ENCODE measurements at regions not wholly inside any gene's neighbourhood (a gene's known extent, or its start where the extent isn't known, plus 50 kb on each side); places are given as distances from the start of the nearest gene placed in this dataset.

DNA sequence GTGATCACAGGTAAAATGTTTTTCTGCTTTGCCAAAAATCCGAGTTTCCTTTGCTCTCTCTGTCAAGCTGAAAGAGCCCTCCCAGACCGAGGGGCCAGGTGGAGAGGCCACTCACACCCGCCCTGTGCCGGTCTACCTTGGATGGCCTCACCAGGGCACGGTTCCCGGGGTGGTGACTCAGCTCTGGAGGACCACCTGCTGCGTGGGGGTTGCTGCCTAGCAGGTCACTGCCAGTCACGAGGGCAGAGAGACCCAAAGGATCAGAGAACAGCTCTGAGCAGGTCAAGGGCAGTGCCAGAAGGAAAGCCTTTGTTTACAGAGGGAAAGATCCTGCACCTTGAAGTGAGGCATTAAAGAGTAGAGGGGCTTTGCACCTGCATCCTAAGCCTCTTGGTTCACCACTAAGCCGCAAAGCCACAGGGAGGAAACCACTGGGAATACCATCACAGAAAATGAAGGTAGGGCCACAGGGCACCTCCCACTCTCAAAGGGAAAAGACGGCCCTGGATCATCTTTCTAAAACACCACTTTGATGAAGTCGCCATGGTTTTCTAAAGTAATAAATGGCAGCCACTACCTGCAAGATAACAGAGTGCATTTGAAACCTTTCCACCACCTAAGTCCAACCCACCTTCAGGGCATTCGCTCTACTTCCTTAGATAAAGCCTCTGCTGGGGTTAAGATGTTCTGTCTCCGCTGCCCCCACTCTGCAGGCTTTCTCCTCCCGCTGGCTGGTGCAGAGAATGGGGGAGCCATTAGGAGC is 160.3 kb upstream of the KLF14 start:
- Histone ChIP-seq H3K4me3 (ENCODE audit: low read length) (no peak overlapping the region), H3K27me3 (ENCODE audit: insufficient read depth, low read length) (no peaks in the 10 kb centered on the region), H3K4me1 (ENCODE audit: insufficient read depth, low read length) (peaks cover 37% of the 10 kb centered on the region), H3K9me3 (ENCODE audit: low read depth, low read length) (no peaks in the 10 kb centered on the region)

DNA sequence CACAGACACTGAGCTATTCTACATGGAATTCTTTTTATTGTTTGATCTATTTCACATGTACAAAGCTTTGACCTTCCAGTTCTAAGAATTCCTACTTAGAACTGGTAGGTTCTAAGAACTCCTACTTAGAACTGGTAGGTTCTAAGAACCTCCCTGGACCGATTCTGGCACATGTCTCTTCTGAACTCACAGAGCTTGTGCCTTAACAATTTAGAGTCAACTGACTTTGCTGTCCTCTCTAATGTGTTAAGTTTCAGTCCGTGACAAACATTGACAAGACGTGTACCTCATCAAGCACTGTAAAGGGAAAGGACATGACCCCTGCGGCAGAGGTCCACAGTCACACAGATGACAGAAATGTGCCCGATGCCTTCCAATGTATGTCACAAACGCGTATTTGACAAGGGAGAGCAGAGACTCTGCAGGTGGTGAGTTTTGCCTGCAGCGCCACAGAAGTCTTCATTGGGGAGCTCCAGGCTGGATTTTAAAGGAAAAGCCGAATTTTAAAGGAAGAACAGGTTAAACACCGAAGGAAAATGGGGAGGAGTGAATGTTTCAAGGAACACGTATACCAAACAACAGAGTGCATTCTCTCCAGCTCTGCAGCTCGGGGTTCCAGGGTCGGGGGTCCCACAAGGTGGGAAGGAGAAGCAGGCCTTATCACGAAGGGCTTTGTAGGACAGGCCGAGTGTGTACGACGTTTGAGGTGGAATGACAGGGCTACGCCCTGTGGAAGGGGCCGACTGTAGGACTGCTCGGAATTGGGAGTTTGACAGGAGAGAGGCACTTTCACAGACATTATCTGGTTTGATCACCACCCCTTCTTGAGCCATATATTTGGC is 161.1 kb upstream of the KLF14 start:
- H3K9me3 ChIP-seq (ENCODE audit: low read depth, low read length): no peaks in the 10 kb centered on the region
- H3K4me3 ChIP-seq (ENCODE audit: low read length): no peak overlapping the region
- no peaks in the 10 kb centered on the region for H3K27me3 ChIP-seq (ENCODE audit: insufficient read depth, low read length)
- peaks cover 45% of the 10 kb centered on the region for H3K4me1 ChIP-seq (ENCODE audit: insufficient read depth, low read length)

DNA sequence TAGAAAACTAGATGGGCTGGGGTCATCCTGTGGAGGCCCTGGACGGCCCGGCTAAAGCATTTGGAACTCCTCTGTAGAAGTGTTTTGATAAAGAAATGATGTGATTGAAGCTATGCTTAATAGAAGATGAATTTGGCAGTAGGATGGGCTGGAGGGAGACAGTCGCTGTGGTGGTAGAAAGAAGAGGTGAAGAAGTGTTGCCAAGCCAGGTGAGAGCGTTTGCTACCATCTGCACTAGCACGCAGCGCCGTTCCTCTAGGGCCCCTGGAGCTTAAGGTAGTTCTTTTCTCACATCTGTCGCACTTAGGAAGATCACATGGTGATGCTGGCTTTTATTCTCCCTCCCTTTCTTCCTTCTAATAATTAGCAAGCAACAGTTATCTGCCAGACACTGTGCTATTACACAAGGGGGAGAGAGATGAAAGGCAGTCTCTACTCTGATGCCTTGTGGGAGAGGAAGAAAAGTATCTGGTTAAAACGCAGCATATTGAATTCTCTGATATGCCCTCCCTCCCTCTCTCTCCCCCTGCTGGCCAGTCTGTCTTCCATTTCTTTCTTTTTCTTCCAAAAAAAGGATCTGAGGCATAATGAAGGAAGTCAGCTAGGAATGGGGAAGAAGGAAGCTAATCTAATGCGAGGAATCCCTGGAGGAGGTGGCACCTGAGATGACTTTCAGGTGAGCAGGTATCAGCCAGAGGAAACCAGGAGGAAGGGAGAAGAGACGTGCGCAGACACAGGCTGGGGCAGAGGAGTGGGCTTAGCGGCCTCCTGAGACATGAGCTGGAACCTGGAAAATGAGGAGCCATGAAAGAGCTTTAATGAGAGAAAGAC is 162.3 kb upstream of the KLF14 start:
- no peak overlapping the region for H3K4me3 ChIP-seq (ENCODE audit: low read length)
- H3K4me1 ChIP-seq (ENCODE audit: insufficient read depth, low read length): peaks cover 52% of the 10 kb centered on the region
- H3K9me3 ChIP-seq (ENCODE audit: low read depth, low read length): no peaks in the 10 kb centered on the region
- H3K27me3 ChIP-seq (ENCODE audit: insufficient read depth, low read length): no peaks in the 10 kb centered on the region

DNA sequence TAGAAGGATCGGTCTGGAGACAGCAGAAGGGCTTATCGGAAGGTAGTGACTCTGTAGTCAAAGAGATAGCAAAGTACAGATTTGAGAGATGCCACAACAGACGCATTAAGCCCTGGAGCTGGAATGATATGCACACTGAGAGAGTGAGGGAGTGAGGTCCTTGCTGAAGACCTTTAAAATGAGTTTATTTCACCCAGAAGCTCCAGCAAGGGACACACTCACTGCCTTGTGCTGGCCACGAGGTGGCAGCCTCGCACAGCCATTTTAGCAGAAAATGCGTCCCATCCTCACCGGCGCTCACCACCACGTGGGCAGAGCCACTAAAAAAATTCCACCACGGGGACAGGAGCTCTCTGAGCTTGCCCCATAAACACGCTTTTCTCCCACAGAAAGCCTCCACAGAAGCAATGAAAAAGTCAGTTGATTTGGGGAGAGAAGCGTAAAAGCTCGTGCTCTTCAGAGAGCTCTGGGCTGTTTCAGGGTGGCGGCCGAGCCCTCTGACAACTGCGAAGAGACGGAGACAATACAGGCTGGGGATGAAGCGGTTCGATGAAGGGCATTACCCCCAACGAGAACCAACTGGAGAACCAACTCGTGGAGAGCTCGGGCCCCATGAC is 163.0 kb upstream of the KLF14 start:
- no peaks in the 10 kb centered on the region for H3K9me3 ChIP-seq (ENCODE audit: low read depth, low read length)
- H3K4me1 ChIP-seq (ENCODE audit: insufficient read depth, low read length): peaks cover 52% of the 10 kb centered on the region
- H3K4me3 ChIP-seq (ENCODE audit: low read length): no peak overlapping the region
- H3K27me3 ChIP-seq (ENCODE audit: insufficient read depth, low read length): no peaks in the 10 kb centered on the region

DNA sequence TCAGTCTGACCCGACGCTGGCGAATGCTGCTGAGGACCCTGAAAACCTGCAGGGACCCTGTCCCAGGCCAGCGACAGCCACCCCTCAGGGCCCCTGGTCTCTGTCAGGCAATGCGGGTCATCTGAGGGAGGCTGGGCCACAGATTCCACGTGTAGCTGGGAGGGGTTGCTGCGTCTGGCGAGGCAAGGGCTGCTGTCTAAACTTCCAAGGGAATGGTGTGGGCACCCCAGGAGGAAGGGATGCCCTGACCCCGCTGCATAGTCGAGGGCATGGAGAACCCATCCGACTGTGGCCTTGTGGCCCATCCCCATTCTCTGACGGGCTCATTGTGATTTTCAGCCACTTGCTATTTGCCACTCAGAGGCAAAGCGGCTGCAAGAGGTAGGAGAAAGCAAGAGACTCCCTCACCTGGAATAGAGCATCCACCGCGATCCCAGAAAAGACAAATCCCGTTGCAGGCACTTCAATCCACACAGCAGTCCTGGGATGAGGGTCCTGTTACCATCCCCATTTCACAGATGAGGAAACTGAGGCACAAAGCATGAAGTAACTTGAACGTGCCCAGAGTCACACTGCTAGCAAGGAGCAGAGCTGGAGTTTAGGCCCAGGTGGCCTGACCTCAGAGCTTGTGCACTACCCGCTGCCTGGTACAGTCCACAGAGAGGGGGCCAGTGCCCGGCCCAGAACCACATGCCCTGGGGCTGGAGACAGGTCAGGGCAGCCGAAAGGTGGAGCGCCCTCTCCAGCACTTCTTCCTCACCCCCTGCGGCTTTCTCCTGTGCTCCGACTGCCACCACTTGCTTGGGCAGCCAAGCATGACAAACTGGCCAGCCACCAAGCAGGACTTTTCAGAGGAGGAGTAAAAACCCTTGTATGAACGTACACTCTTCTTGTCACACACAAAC is 163.8 kb upstream of the KLF14 start:
- no peak overlapping the region for H3K4me3 ChIP-seq (ENCODE audit: low read length)
- peaks cover 52% of the 10 kb centered on the region for H3K4me1 ChIP-seq (ENCODE audit: insufficient read depth, low read length)
- no peaks in the 10 kb centered on the region for H3K9me3 ChIP-seq (ENCODE audit: low read depth, low read length)
- H3K27me3 ChIP-seq (ENCODE audit: insufficient read depth, low read length): no peaks in the 10 kb centered on the region

DNA sequence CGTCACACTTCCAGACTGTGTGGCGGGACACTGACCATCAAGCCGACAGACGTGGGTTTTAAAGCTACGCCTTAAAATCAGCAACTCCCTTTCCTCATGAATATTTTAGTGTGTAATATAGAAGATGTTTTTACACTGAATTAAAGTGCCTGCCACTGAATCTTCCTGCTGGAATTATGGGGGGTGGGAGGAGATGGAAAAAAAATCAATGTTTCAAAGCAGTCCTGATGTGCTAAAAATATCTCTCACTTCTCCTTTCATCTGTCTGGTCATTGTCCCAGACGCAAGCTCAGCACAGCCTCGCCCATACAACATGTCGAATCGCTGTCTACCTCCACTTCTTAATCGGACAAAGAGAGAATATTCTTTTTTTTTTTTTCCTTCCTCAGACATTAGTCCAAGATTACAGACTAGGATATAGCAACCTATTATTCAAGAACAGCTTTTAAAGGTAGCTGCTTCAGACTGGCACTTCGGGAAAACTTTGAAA is 165.1 kb upstream of the KLF14 start:
- Histone ChIP-seq H3K4me3 (ENCODE audit: low read length) (no peak overlapping the region), H3K4me1 (ENCODE audit: insufficient read depth, low read length) (peaks cover 58% of the 10 kb centered on the region), H3K27me3 (ENCODE audit: insufficient read depth, low read length) (no peaks in the 10 kb centered on the region), H3K9me3 (ENCODE audit: low read depth, low read length) (no peaks in the 10 kb centered on the region)

DNA sequence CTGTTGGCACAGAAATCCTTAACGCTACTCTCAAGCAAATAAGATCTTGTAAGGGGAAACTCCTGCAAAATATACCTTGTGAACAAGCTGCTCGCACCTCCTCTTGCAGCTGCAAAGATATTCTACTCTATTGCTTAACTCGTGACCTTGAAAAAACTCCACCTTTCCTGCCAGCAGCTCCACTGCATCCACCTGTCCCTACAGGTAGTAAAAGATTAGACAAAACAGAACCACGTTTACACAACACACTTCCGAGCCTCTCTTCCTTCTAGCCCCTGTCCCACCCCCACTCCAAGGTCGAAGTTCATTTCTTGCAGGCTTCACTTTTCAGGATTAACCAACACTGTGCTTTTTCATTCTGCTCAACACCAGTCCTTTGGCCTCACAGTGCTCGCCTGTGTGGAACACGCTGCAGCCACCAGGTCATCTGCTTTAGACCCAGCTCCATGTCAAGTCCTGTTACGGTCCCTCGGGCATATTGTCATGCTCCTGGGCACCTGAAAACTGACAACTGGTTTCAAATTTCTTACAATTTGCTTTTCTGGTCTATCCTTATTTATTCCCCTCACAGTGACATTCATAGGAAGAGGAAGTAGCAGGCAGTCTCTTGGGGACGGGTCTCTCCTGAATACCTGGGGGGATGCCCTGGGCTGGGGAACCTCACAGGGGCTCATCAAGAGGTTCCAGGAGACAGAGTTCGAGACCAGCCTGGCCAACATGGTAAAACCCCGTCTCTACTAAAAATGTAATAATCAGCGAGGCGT is 165.8 kb upstream of the KLF14 start:
- no peak overlapping the region for H3K4me3 ChIP-seq (ENCODE audit: low read length)
- no peaks in the 10 kb centered on the region for H3K9me3 ChIP-seq (ENCODE audit: low read depth, low read length)
- H3K4me1 ChIP-seq (ENCODE audit: insufficient read depth, low read length): peaks cover 55% of the 10 kb centered on the region
- H3K27me3 ChIP-seq (ENCODE audit: insufficient read depth, low read length): no peaks in the 10 kb centered on the region

DNA sequence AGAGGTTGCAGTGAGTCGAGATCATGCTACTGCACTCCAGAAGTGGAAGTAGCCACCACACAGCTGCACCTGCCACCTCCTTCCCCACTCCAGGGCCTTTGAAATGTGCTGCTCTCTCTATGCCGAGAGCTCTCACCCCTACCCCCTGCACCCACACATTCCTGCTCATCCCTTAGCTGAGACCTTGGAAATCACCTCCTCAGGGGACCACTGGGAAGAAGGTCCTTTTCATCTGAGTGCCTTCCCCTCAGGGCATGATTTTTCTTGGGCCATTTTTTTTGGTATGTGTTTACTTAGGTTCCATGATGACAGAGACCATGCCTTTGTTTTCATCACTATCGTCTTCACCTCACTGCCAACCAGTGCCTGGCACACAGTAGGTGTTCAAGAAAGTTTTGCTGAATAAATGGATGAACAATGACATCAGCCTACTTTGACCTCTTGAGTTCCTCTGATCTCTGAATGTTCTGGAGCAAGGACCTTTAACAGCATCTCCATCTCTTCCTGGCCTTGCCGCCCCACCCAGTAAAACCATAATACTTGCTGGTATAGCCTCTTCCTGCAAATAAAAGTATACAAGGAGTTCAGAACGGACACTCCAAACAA is 166.6 kb upstream of the KLF14 start:
- no peaks in the 10 kb centered on the region for H3K27me3 ChIP-seq (ENCODE audit: insufficient read depth, low read length)
- peaks cover 49% of the 10 kb centered on the region for H3K4me1 ChIP-seq (ENCODE audit: insufficient read depth, low read length)
- H3K9me3 ChIP-seq (ENCODE audit: low read depth, low read length): no peaks in the 10 kb centered on the region
- H3K4me3 ChIP-seq (ENCODE audit: low read length): no peak overlapping the region

DNA sequence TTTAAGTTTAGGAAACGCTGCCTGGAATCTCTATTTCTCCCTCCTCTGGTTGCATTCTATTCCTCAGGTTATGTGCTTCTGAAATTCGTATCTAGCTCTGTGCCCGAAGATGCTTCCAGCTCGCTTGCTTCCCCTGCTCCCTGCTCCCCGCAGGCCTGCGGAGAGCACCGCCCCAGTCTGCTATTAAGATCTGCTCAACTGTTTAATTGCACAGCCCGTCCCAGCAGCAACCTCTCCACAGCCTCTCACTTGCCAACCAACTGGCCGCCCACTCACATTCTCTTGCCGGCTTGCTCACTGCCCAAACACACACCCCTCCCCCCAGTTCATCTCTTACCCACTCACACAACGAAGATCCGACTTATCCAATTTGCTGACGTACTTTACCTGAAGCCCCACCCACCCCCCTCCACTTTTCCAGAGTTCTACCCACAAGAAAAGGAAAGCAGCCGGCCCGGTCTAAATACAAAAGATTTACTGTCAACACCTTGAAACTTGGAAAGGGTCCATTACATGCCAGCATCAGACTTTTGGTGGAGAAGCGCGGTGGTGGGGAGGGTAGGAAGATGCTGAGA is 167.3 kb upstream of the KLF14 start:
- H3K27me3 ChIP-seq (ENCODE audit: insufficient read depth, low read length): no peaks in the 10 kb centered on the region
- peaks cover 46% of the 10 kb centered on the region for H3K4me1 ChIP-seq (ENCODE audit: insufficient read depth, low read length)
- H3K9me3 ChIP-seq (ENCODE audit: low read depth, low read length): no peaks in the 10 kb centered on the region
- no peak overlapping the region for H3K4me3 ChIP-seq (ENCODE audit: low read length)

DNA sequence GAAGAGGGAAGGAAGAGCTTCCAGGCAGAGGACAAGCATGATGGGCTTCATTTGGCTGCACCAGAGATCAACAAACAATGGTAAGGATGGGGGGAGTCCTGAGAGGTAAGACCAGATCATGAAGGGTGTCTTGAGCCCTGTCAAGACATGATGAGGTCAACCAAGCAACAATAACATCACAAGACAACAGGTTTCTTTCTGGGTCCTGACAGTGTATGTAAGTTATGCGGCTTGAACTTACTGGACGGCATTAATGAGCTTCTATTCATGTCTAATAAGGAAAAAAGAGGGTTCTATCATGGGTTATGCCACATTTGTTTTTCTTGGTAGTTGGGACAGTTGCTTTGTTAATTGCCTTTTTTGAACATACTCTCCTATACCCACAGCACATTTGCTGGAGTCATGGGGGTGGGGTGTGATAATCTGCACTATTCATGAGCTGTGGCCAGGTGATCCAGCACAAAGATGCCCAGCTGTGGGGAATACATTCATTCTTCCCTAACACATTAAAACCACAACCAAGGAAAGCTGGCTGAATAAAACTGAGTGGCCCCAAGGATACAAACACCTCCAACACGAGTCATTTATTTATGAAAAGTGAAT is 168.8 kb upstream of the KLF14 start:
- Histone ChIP-seq H3K27me3 (ENCODE audit: insufficient read depth, low read length) (no peaks in the 10 kb centered on the region), H3K4me1 (ENCODE audit: insufficient read depth, low read length) (peaks cover 34% of the 10 kb centered on the region), H3K4me3 (ENCODE audit: low read length) (no peak overlapping the region), H3K9me3 (ENCODE audit: low read depth, low read length) (no peaks in the 10 kb centered on the region)

DNA sequence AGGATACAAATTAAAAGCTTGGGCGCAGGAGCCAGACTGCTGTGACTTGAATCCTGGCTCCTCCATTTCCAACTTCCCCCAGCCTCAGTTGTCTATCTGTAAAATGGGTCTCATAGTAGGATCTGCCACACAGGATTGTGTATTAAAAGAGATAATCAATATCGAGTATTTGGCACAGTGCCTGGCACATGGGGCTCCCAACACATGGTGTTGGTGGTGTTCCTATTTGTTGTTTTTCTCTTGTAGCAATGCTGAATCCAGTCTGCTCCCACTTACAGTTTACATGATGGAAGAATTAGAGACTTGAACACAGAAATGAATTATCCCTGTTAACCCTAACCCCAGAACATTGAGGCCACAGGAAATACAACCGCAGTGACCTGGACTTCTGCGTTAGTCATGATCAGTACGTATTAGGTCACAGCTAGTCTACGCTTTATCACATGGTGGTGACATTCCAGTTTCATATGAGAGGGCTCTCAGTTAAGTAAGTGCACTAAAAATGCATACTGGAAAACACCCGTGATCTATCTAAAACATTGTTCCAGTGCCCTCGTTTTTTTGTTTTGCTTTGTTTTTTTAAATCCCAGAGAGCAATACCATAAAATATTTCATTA is 169.5 kb upstream of the KLF14 start:
- H3K9me3 ChIP-seq (ENCODE audit: low read depth, low read length): no peaks in the 10 kb centered on the region
- H3K27me3 ChIP-seq (ENCODE audit: insufficient read depth, low read length): no peaks in the 10 kb centered on the region
- H3K4me1 ChIP-seq (ENCODE audit: insufficient read depth, low read length): peaks cover 34% of the 10 kb centered on the region
- H3K4me3 ChIP-seq (ENCODE audit: low read length): no peak overlapping the region

Measured in mononuclear cell (primary cell).